GM12878 (cell line): ENCODE measurements at regions not wholly inside any gene's neighbourhood (a gene's known extent, or its start where the extent isn't known, plus 50 kb on each side); places are given as distances from the start of the nearest gene placed in this dataset.

Experiments used
- E4F1 ChIP-seq: fragments of 450-650 bp; IDR thresholded peaks from 2 replicates; pipeline ENCODE4 v1.6.1; 2018; ENCODE audit warnings: borderline replicate concordance, mild to moderate bottlenecking; ENCODE audit not compliant: partially characterized antibody
- HDGF ChIP-seq: fragments of 450-650 bp; IDR thresholded peaks from 2 replicates; pipeline ENCODE4 v1.6.1; 2016; ENCODE audit warnings: antibody characterized with exemption
- LARP7 ChIP-seq: fragments of 450-650 bp; IDR thresholded peaks from 2 replicates; pipeline ENCODE4 v1.6.1; 2017; ENCODE audit warnings: mild to moderate bottlenecking
- MEF2B ChIP-seq: fragments of 450-650 bp; IDR thresholded peaks from 2 replicates; pipeline ENCODE4 v1.6.1; 2018; ENCODE audit warnings: mild to moderate bottlenecking, moderate library complexity; ENCODE audit not compliant: partially characterized antibody, poor library complexity, severe bottlenecking
- NFYA ChIP-seq: IDR thresholded peaks from 2 replicates; pipeline ENCODE4 v1.6.1; 2011; ENCODE audit warnings: low read depth, mild to moderate bottlenecking, low read length, improper control_type of control experiment, borderline replicate concordance
- PBX3 ChIP-seq: IDR thresholded peaks from 2 replicates; pipeline ENCODE4 v1.6.1; 2011; ENCODE audit warnings: mild to moderate bottlenecking, low read depth, low read length, moderate library complexity; ENCODE audit not compliant: insufficient replicate concordance
- RAD21 ChIP-seq: IDR thresholded peaks from 2 replicates; pipeline ENCODE4 v1.6.1; 2011; ENCODE audit warnings: mild to moderate bottlenecking, low read depth, low read length, moderate library complexity; ENCODE audit not compliant: insufficient read depth
- SP1 ChIP-seq: IDR thresholded peaks from one replicate; pipeline ENCODE4 v1.6.1; 2011; ENCODE audit warnings: low read depth, low read length
- SUZ12 ChIP-seq: fragments of 200-600 bp; sonication (generic); IDR thresholded peaks from one replicate; pipeline ENCODE4 v1.6.1; 2018; ENCODE audit warnings: antibody characterized with exemption, mild to moderate bottlenecking; ENCODE audit not compliant: unreplicated experiment
- ZBTB11 ChIP-seq: fragments of 450-650 bp; formaldehyde crosslinking; IDR thresholded peaks from 2 replicates; pipeline ENCODE4 v1.5.0; 2022; ENCODE audit warnings: mild to moderate bottlenecking, missing genetic modification characterization
- ZZZ3 ChIP-seq: IDR thresholded peaks from 2 replicates; pipeline ENCODE4 v1.6.1; 2011; ENCODE audit warnings: low read depth; ENCODE audit not compliant: control insufficient read depth, insufficient read length

- TF ChIP-seq PBX3 (no peak), SUZ12 (no peak), SP1 (no peak), ZBTB11 (CRISPR knock-in tag) (no peak), MEF2B (no peak), LARP7 (no peak), RAD21 (no peak), ZZZ3 (no peak), HDGF (no peak), NFYA (no peak), E4F1 (no peak)
These were observed 79.0 kb upstream of the SUCLG2 start (continued) for GRCh38 chr3:67733269-67733950.
